ENCODE measurements at regions not wholly inside any gene's neighbourhood (a gene's known extent, or its start where the extent isn't known, plus 50 kb on each side); places are given as distances from the start of the nearest gene placed in this dataset.
"Not testable (repeated sequence)": the region's sequence is repeated elsewhere in the genome, so short reads cannot be mapped to it uniquely, and the experiment has no call there.

GRCh38 chr12:89870413-89871184, 162.0 kb upstream of the ATP2B1 start:
- DNase-seq, result no peak

GRCh38 chr12:89867611-89868010, 159.0 kb upstream of the ATP2B1 start:
- DNase-seq, result not testable (repeated sequence)

- DNase-seq, result no peak
These were observed 155.8 kb upstream of the ATP2B1 start for GRCh38 chr12:89864411-89864810.

- peak; percentile 70 for DNase-seq
These were observed 155.3 kb upstream of the ATP2B1 start for GRCh38 chr12:89863968-89864367.

- DNase-seq, result peak; percentile 69
These were observed 154.9 kb upstream of the ATP2B1 start for GRCh38 chr12:89863493-89863938.

GRCh38 chr12:89862511-89863445, 154.1 kb upstream of the ATP2B1 start:
- peak; percentile 79 for DNase-seq

GRCh38 chr12:89861086-89861485, 152.4 kb upstream of the ATP2B1 start:
- DNase-seq, result no peak

GRCh38 chr12:89859508-89860220, 151.0 kb upstream of the ATP2B1 start:
- DNase-seq, result no peak

DNA sequence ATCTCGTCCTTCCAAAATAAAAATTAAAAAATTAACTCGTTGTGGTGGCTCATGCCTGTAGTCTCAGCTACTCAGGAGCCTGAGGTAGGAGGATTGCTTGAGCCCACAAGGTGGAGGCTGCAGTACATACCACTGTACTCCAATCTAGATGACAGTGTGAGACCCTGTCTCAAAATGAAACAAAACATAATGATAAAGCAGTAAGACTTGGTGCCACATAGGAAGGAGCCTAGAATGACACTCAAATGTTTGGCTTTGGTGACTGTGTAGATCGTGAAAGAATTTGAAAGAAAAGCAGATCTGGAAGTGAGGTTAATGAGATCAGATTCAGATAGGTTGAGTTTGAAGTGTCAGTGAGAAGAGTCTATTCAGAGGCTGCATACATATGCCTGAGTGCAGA, 150.1 kb upstream of the ATP2B1 start:
- DNase-seq, result peak; percentile 61

GRCh38 chr12:89857652-89858274, 149.1 kb upstream of the ATP2B1 start:
- DNase-seq, result no peak

GRCh38 chr12:89856431-89856830, 147.8 kb upstream of the ATP2B1 start:
- peak; percentile 73 for DNase-seq

- no peak for DNase-seq
These were observed 140.1 kb upstream of the ATP2B1 start for GRCh38 chr12:89848732-89849131.

- no peak for DNase-seq
These were observed 137.9 kb upstream of the ATP2B1 start for GRCh38 chr12:89846473-89847055.

GRCh38 chr12:89845767-89846166, 137.1 kb upstream of the ATP2B1 start:
- DNase-seq, result no peak

DNA sequence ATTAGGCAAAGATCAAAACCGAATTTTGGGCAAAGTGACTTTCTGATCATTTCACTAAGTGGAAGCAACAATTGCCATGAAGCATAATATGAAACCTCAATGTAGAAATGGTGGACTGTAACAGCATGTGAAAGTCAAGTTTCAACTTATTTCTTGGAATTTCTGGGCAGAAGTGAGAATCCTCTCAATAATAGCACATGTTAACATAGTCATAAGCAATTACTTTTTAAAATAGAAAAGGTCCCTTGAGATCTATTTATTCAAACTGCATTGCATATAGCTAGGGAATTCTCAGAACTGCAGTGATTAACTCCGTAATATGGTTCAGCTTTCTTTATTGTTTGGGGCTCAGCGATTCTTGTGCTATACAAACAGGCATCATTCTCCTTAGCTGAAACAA, 136.7 kb upstream of the ATP2B1 start:
- no peak for DNase-seq

DNA sequence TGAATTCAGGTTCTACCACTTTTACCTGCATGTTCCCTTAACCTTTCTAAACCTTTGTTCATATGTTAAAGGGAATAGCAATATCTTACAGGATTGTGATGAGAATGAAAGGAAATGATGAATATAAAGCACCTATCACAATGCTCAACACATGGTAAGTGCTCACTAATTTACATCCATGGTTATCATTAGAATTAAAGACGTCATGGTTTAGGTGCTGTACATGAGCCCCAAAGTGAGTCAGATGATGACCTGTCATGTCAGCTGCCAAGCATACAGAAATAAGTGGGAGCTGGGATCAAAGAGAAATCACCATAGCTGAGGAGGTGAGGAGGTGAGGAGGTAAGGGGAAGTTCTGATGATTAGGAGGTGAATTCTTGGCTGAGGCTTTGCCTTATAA, 135.9 kb upstream of the ATP2B1 start:
- DNase-seq, result no peak

- DNase-seq, result no peak
These were observed 131.7 kb upstream of the ATP2B1 start for GRCh38 chr12:89840162-89840922.

- DNase-seq, result no peak
These were observed 130.8 kb upstream of the ATP2B1 start for GRCh38 chr12:89839444-89839843.

DNA sequence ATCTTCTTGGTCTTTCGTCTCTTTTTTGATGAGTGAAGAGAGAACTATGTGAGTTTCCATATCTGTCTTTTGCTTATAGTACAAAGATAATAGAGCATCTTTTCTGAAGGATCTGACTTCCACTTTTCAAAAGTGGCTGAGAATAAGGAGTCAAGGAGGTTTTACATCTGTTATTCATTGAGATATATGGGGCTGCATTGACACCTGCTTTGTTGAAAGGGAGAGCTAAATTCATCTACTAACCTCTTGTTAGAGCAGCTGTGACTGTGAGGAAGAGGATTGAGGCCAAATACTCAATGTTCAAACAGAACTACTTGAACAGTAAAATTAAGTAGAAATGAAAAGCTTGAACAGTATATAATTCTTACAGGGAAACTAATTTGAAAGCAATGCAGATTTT, 130.2 kb upstream of the ATP2B1 start:
- no peak for DNase-seq

GRCh38 chr12:89836026-89836425, 127.4 kb upstream of the ATP2B1 start:
- DNase-seq, result no peak

DNA sequence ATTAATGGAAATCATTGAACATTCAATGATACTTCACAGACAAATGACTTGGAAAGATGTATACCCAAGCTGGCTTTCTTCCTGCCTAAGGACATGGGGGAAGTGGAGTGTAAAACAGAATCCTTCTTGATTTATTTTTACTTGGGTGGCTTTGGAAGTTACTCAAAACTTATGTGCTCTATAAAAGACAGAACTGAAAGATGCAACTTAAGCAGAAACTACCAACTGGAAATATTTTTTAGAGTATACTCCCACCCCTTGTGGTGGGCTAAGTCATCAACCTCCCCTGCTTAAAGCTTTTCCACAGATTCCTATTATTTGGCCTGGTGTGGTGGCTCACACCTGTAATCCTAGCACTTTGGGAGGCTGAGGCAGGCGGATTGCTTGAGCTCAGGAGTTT, 126.0 kb upstream of the ATP2B1 start:
- DNase-seq, result no peak

Measured in activated CD4-positive, alpha-beta T cell treated with anti-CD3 and anti-CD28 coated beads, Interleukin-10, Interleukin-2, amounts not matched to agents 100 ng/mL and 50 ng/mL, durations not matched to agents 16 hours and 8 hours (primary cell).